IPS-15b (cell line): ENCODE measurements at regions not wholly inside any gene's neighbourhood (a gene's known extent, or its start where the extent isn't known, plus 50 kb on each side); places are given as distances from the start of the nearest gene placed in this dataset.

Experiments used
- H3K27me3 ChIP-seq: one replicate; pipeline ENCODE4 v1.6.1; 2013; ENCODE audit warnings: low read length; ENCODE audit not compliant: control insufficient read depth, insufficient read depth
- H3K36me3 ChIP-seq: one replicate; pipeline ENCODE4 v1.6.1; 2013; ENCODE audit warnings: low read length; ENCODE audit not compliant: control insufficient read depth, insufficient read depth
- H3K4me1 ChIP-seq: one replicate; pipeline ENCODE4 v1.6.1; 2013; ENCODE audit warnings: mild to moderate bottlenecking, low read length; ENCODE audit not compliant: control insufficient read depth, insufficient read depth
- H3K4me3 ChIP-seq: one replicate; pipeline ENCODE4 v1.5.1; 2013; ENCODE audit warnings: low read depth, low read length
- H3K9ac ChIP-seq: one replicate; pipeline ENCODE4 v1.6.1; 2013; ENCODE audit warnings: low read depth, mild to moderate bottlenecking, low read length
- H3K9me3 ChIP-seq: one replicate; pipeline ENCODE4 v1.6.1; 2013; ENCODE audit warnings: mild to moderate bottlenecking, low read length; ENCODE audit not compliant: control insufficient read depth, insufficient read depth

DNA sequence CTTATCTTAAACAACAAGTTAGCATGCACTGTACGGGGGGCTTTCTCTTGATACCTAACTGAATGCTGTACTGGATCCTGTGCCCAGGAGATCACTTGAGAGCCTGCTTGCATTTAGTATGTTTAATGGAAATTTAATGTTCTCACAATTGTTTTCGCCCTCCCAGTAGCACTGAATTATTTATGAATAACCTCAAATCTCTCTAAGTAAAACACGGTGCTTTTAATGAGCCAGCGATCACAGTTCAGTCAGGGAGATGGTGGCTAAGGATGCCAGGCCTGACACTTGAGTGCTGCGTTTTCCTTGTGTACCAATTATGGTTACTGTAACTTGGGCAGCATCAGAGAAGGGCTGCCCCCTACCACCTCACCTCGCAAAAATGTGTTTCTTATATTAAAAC lies 115.5 kb upstream of the ADARB2 start:
- H3K4me3 ChIP-seq = no peak overlapping the region
- no peaks in the 10 kb centered on the region for H3K4me1 ChIP-seq
- H3K27me3 ChIP-seq = no peaks in the 10 kb centered on the region
- H3K36me3 ChIP-seq = no peaks in the 10 kb centered on the region
- H3K9ac ChIP-seq = no peak overlapping the region
- no peaks in the 10 kb centered on the region for H3K9me3 ChIP-seq

DNA sequence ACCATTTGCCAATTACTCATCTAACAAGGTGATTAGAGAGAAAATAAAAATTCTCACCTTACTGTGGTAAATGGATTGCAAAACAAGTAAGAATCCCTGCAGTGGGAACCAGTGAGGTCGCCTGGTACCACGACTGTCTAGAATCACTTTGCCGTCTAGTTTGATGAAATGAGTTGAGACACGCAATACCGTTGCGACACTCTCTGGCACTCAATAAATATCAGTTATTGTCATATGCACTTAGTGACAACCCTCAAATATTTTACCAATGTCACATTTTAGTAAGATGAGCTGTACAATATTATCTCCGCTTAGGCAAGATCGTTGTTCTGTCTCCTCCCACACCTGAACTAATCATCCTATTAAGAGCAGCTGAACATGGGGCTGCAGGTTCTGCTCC lies 114.4 kb upstream of the ADARB2 start:
- Histone ChIP-seq H3K9me3 (no peaks in the 10 kb centered on the region), H3K36me3 (no peaks in the 10 kb centered on the region)

DNA sequence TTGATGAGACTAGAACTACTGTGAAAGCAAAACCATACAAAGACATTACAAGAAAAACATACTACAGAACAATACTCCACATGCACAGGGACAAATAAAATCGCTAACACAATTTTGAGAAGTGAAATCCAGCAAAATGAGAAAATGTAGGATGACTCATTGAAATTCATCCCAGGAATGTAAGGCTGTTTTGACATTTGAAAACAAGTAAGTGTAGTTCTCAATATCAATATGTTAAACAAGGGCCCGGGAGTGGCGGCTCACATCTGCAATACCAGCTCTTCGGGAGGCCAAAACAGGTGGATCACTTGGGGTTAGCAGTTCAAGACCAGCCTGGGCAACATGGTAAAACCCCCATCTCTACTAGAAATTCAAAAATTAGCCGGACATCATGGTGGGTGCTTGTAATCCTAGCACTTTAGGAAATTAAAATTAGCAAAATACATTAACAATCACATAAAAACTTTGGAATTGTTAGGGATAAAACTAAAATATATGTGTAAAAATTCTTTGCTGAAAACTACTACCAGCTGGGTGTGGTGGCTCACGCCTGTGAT lies 113.7 kb upstream of the ADARB2 start:
- Histone ChIP-seq H3K4me1 (no peaks in the 10 kb centered on the region), H3K27me3 (no peaks in the 10 kb centered on the region), H3K9ac (no peak overlapping the region), H3K9me3 (no peaks in the 10 kb centered on the region), H3K4me3 (no peak overlapping the region), H3K36me3 (no peaks in the 10 kb centered on the region)

More for the DNA sequence above, 114.4 kb upstream of the ADARB2 start:
- H3K4me1 ChIP-seq = no peaks in the 10 kb centered on the region
- no peaks in the 10 kb centered on the region for H3K27me3 ChIP-seq
- H3K9ac ChIP-seq = no peak overlapping the region
- H3K4me3 ChIP-seq = no peak overlapping the region

DNA sequence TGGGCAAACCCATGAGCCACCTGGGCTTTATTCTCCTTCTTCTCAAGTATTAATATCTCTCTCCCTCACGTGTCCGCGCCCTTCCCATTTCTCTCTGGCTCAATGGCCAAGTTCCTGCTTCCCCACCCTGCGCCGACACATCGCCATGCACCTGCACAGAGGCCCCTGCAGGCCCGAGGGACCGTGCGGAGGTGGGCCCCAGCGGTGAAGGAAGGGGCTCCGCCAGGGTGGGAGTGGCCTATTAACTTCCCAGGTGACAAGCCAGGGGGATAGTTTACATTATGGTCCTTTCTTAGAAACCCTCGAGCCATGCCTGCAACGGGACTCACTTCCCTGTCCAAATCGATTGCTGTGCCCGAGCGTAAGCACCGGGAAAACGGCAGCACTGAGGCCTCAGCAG lies 110.0 kb upstream of the ADARB2 start:
- no peak overlapping the region for H3K4me3 ChIP-seq

DNA sequence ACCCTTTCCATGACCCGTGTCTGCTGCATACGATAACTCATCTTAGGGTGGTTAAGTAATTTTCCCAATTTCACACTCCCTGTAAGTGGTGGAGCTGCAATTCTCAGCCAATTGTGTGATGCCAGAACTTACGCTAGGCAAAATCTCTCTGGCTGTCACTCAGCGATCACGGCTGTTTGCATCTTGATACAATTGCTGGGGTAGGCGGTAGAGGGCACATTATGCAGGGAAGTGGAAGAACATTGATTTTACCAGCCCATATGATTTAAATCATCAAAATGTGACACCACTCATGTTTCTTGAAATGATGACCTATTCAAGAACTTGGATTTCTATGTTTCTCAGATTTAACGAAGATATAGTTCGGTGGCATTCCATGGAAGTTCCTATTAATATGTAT lies 108.7 kb upstream of the ADARB2 start:
- no peaks in the 10 kb centered on the region for H3K36me3 ChIP-seq
- H3K27me3 ChIP-seq = no peaks in the 10 kb centered on the region
- no peaks in the 10 kb centered on the region for H3K4me1 ChIP-seq
- H3K9ac ChIP-seq = no peak overlapping the region
- H3K9me3 ChIP-seq = no peaks in the 10 kb centered on the region
- H3K4me3 ChIP-seq = no peak overlapping the region

More for the DNA sequence above, 110.0 kb upstream of the ADARB2 start:
- Histone ChIP-seq H3K36me3 (no peaks in the 10 kb centered on the region), H3K9me3 (no peaks in the 10 kb centered on the region), H3K9ac (no peak overlapping the region), H3K4me1 (no peaks in the 10 kb centered on the region), H3K27me3 (no peaks in the 10 kb centered on the region)

DNA sequence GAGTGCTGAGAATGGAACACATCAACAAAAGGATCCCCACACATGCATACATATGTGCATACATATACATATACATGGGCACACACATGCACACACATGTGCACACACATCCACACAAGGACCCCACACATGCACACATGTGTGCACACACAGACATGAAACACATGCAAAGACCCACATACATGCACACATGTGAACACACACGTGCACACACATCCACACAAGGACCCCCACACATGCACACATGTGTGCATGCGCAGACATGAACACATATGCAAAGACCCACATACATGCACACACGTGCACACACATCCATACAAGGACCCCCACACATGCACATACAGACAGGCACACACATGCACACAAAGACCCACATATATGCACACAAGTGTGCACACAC lies 104.4 kb upstream of the ADARB2 start:
- Histone ChIP-seq H3K4me3 (no peak overlapping the region), H3K9me3 (no peaks in the 10 kb centered on the region), H3K27me3 (no peaks in the 10 kb centered on the region), H3K4me1 (no peaks in the 10 kb centered on the region), H3K36me3 (no peaks in the 10 kb centered on the region), H3K9ac (no peak overlapping the region)

DNA sequence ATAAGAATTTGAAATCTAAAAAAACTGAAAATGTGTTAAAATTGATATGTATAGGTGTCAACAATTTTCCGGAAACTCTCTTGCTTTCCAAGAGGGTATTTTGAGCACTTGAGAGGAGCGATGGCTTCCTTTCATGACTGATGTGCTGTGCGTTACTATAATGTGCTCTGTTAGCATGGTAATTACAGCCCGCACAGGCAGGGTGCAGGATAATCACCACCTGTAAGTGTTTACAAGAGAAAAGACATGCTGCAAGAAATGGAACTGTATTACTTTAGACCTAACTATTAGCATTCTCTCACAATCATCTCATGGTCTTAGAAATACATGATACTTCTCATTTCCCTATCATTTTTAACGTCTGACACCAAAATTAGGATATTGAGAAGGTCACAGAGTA lies 92.4 kb upstream of the ADARB2 start:
- H3K36me3 ChIP-seq = no peaks in the 10 kb centered on the region
- no peak overlapping the region for H3K4me3 ChIP-seq
- no peaks in the 10 kb centered on the region for H3K27me3 ChIP-seq
- no peak overlapping the region for H3K9ac ChIP-seq
- no peaks in the 10 kb centered on the region for H3K4me1 ChIP-seq
- H3K9me3 ChIP-seq = no peaks in the 10 kb centered on the region

DNA sequence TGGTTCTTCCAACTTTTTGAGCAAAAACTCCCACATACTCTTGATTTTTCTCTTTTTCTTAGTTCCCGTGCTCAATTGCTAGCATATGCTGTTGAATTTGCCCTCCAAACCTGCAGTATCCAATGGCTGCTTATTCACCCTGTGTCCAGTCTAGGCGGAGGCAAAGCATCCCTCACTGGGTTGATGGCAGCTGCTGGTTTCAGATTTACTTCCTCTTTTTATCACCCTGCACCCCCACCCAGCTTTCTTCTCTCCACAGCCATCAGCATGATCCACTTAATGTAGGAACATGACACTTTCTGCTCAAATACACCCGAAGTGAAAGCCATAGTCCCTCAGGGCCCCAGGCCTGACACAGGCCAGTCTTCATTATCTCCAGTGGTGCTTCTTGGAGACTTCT lies 87.6 kb upstream of the ADARB2 start:
- Histone ChIP-seq H3K9ac (no peak overlapping the region), H3K36me3 (no peaks in the 10 kb centered on the region), H3K27me3 (no peaks in the 10 kb centered on the region), H3K4me1 (no peaks in the 10 kb centered on the region), H3K4me3 (no peak overlapping the region), H3K9me3 (no peaks in the 10 kb centered on the region)

DNA sequence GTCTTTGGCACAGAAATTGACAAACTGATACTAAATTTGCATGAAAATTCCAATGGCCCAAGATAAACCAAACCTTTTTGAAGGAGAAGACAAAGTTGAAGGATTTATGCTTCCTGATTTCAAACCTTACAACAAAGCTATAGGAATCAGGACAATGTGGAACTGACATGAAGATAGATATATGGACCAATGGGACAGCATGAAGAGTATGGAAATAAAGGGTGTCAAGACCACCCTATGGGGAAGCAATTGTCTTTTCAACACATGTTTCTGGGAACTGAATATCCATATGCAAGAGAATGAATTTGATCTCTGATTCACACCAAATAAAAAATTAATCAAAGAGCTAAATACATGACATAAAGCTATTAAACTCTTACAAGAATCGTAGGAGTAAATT lies 77.2 kb upstream of the ADARB2 start:
- no peaks in the 10 kb centered on the region for H3K27me3 ChIP-seq
- H3K4me3 ChIP-seq = no peak overlapping the region
- no peaks in the 10 kb centered on the region for H3K9me3 ChIP-seq
- no peak overlapping the region for H3K9ac ChIP-seq
- H3K4me1 ChIP-seq = no peaks in the 10 kb centered on the region
- H3K36me3 ChIP-seq = no peaks in the 10 kb centered on the region

DNA sequence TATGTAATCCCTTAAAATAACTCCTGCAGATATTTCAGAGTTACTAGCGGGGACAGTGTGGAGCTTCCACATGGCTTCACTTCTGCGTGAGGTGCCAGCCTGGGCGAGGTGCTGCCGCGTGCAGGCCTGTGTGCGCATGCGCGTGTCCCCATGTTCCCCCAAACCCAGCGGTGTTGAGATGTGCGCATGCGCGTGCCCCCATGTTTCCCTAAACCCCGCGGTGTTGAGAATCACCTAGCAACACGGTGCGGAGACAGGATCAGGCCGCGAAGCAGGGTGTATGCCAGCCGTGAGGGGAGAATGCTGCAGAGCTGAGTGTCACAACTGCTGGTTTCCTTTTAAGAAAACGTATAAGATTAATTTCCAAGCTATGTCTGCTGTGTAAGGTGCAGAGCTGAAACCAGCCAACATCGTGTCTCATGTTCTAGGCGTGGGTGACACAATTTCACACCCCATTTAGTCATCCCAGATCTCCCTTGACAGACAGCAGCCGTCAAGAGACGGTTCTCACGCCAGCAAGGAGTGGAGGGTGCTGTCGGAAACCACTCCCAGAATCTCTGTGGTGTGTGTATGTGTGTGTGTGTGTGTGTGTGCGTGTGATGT lies 71.9 kb upstream of the ADARB2 start:
- no peaks in the 10 kb centered on the region for H3K27me3 ChIP-seq
- H3K9ac ChIP-seq = no peak overlapping the region
- H3K36me3 ChIP-seq = no peaks in the 10 kb centered on the region
- H3K4me3 ChIP-seq = no peak overlapping the region
- no peaks in the 10 kb centered on the region for H3K9me3 ChIP-seq
- H3K4me1 ChIP-seq = no peaks in the 10 kb centered on the region

DNA sequence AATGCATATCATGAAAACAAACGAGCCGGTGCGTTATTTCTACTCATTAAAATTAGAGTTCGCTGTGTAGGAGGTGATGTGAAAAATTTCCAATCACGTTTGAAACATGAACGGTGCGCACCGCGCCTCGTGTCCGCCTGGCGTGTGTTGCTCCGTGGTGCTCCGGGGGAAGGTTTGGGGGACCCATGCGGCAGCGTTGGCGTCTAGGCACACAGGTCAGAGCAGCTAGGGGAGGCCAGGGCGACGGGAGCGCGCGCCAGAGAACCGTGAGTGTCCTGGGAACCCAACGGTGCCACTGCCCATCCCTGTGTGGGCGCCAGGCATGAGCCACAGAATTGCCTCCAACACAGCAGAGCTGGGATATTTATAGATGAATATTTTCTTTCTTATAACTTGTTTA lies 70.6 kb upstream of the ADARB2 start:
- Histone ChIP-seq H3K4me3 (no peak overlapping the region), H3K9me3 (no peaks in the 10 kb centered on the region), H3K36me3 (no peaks in the 10 kb centered on the region), H3K9ac (no peak overlapping the region), H3K4me1 (no peaks in the 10 kb centered on the region), H3K27me3 (no peaks in the 10 kb centered on the region)

DNA sequence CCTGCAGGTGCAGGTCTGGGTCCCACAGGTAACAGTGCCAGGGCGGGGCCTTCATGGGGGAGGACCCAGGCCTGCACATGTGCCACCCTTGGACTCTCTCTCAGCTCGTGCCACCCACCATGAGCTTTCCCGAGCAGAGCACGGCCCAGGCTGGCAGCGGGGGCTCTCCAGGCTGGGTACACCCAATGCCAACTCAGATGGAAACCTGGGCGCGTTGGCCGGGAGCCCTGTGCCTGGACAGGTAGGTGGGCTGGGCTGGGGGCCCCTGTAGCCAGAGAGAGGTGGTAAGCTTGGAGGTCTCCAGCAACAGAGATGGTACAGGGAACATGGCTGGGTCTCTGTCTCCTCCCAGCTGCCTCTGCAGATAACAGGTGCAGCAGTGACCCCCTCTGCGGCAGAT lies 69.9 kb upstream of the ADARB2 start:
- no peaks in the 10 kb centered on the region for H3K27me3 ChIP-seq
- H3K9ac ChIP-seq = no peak overlapping the region
- H3K4me3 ChIP-seq = no peak overlapping the region
- no peaks in the 10 kb centered on the region for H3K9me3 ChIP-seq
- no peaks in the 10 kb centered on the region for H3K36me3 ChIP-seq
- no peaks in the 10 kb centered on the region for H3K4me1 ChIP-seq
